Uterus (tissue), 3 donors: ENCODE measurements at regions not wholly inside any gene's neighbourhood (a gene's known extent, or its start where the extent isn't known, plus 50 kb on each side); places are given as distances from the start of the nearest gene placed in this dataset.
"Not testable (repeated sequence)": the region's sequence is repeated elsewhere in the genome, so short reads cannot be mapped to it uniquely, and the experiment has no call there.

Source experiments
- DNase-seq, 2 donors: peaks; one replicate each; pipeline ENCODE4 v3.0.0-alpha.2; 2019 to 2020
- H3K27ac ChIP-seq, 2 donors: fragments of 200-600 bp; sonication (generic); 1 replicate in 1 of 2; 2 replicates in 1 of 2; pipeline ENCODE4 v1.5.1; 2016 to 2018
- H3K27me3 ChIP-seq, 2 donors: fragments of 200-600 bp; sonication (generic); one replicate each; pipeline ENCODE4 v1.5.1; 2018 to 2019; ENCODE audit warnings: control low read depth in 1 of 2
- H3K36me3 ChIP-seq, 2 donors: fragments of 200-600 bp; sonication (generic); one replicate each; pipeline ENCODE4 v1.5.1; 2019; ENCODE audit warnings: control low read depth in 1 of 2
- H3K4me1 ChIP-seq, 2 donors: fragments of 200-600 bp; sonication (generic); one replicate each; pipeline ENCODE4 v1.5.1; 2018 to 2019; ENCODE audit warnings: control low read depth in 1 of 2
- H3K4me3 ChIP-seq, 2 donors: fragments of 200-600 bp; sonication (generic); 1 replicate in 1 of 2; 2 replicates in 1 of 2; pipeline ENCODE4 v1.5.1; 2018 to 2019; ENCODE audit warnings: mild to moderate bottlenecking in 1 of 2
- H3K9me3 ChIP-seq, 2 donors: fragments of 200-600 bp; sonication (generic); one replicate each; pipeline ENCODE4 v1.5.1; 2019; ENCODE audit warnings: control low read depth in 1 of 2
- POLR2A ChIP-seq, 2 donors: fragments of 450-650 bp; IDR thresholded peaks; one replicate each; pipeline ENCODE4 v1.6.1; 2016; ENCODE audit warnings: antibody characterized with exemption in 2 of 2, mild to moderate bottlenecking in 1 of 2, moderate library complexity in 1 of 2
- intact Hi-C: fragments of 100-400 bp; cut with DNase I; formaldehyde crosslinking; loops from one replicate; pipeline ENCODE4 v1.15.1; 2023; ENCODE audit warnings: low total_unique reads
- TF ChIP-seq, protein P1 (sequence below), 4 experiments: fragments of 200-600 bp in 2 of 4; fragments of 450-650 bp in 2 of 4; sonication (generic) in 2 of 4; IDR thresholded peaks; one replicate each; pipeline ENCODE4 v1.5.1; 2016 to 2019; ENCODE audit warnings: antibody characterized with exemption in 4 of 4, mild to moderate bottlenecking in 2 of 4, moderate library complexity in 1 of 4
- donor health status: DM: yes; HTN: yes; CAD: no.

DNA sequence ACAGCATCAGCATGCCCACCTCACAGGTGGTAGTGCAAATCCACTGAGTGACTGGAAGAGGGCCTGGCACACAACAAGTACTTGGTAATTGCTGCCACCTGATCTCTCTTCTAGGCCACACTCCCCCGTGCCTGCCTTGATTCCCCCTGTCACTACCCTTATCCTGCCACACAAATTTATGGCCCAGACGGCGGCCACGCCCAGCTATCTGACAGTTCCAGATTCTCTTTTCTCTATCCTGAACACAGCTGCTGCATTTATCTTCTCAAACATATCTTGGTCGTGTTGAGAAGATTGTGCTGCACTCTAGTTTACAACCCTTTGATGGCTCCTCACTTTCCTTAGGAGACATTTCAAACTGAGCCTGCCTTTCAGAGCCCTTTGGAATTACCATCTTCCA, 585.2 kb downstream of the NTRK3 start:
- no peaks in the 10 kb centered on the region for H3K36me3 ChIP-seq
- H3K4me1 ChIP-seq = no peaks in the 10 kb centered on the region
- H3K27me3 ChIP-seq = no peaks in the 10 kb centered on the region
- no peaks in the 10 kb centered on the region for H3K9me3 ChIP-seq
- TF ChIP-seq, protein P1, sequence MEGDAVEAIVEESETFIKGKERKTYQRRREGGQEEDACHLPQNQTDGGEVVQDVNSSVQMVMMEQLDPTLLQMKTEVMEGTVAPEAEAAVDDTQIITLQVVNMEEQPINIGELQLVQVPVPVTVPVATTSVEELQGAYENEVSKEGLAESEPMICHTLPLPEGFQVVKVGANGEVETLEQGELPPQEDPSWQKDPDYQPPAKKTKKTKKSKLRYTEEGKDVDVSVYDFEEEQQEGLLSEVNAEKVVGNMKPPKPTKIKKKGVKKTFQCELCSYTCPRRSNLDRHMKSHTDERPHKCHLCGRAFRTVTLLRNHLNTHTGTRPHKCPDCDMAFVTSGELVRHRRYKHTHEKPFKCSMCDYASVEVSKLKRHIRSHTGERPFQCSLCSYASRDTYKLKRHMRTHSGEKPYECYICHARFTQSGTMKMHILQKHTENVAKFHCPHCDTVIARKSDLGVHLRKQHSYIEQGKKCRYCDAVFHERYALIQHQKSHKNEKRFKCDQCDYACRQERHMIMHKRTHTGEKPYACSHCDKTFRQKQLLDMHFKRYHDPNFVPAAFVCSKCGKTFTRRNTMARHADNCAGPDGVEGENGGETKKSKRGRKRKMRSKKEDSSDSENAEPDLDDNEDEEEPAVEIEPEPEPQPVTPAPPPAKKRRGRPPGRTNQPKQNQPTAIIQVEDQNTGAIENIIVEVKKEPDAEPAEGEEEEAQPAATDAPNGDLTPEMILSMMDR (IDR thresholded peaks at IDR 0.05) = no peak
- no peak for TF ChIP-seq POLR2A (IDR thresholded peaks at IDR 0.05)
- no peak overlapping the region for H3K27ac ChIP-seq
- no peak for DNase-seq
- intact Hi-C loops = no loop called here
- no peak overlapping the region for H3K4me3 ChIP-seq

DNA sequence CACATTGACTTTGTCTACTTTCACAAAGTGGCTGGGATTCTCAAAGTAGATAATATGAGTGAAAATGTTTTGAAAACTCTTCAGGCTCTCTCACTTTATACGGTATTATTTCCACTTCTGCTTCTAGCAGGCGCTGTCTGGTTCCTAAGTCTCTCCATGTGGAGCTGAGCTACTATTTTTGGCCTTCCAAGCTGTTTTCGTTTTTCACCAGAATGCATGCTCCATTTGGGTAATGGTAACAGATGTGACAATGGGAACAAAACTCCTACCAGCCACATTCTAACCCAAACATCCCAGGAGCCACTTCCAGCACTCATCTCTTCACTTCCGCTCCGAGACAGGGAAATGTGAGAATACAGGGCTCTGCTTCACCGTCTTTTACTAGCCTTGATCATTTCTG, 586.7 kb downstream of the NTRK3 start:
- no peaks in the 10 kb centered on the region for H3K36me3 ChIP-seq
- no peak overlapping the region for H3K4me3 ChIP-seq
- no peaks in the 10 kb centered on the region for H3K9me3 ChIP-seq
- intact Hi-C loops = no loop called here
- DNase-seq = no peak
- no peaks in the 10 kb centered on the region for H3K27me3 ChIP-seq
- H3K27ac ChIP-seq = no peak overlapping the region
- no peak for TF ChIP-seq POLR2A (IDR thresholded peaks at IDR 0.05)
- TF ChIP-seq, protein P1 (IDR thresholded peaks at IDR 0.05) = no peak
- no peaks in the 10 kb centered on the region for H3K4me1 ChIP-seq

DNA sequence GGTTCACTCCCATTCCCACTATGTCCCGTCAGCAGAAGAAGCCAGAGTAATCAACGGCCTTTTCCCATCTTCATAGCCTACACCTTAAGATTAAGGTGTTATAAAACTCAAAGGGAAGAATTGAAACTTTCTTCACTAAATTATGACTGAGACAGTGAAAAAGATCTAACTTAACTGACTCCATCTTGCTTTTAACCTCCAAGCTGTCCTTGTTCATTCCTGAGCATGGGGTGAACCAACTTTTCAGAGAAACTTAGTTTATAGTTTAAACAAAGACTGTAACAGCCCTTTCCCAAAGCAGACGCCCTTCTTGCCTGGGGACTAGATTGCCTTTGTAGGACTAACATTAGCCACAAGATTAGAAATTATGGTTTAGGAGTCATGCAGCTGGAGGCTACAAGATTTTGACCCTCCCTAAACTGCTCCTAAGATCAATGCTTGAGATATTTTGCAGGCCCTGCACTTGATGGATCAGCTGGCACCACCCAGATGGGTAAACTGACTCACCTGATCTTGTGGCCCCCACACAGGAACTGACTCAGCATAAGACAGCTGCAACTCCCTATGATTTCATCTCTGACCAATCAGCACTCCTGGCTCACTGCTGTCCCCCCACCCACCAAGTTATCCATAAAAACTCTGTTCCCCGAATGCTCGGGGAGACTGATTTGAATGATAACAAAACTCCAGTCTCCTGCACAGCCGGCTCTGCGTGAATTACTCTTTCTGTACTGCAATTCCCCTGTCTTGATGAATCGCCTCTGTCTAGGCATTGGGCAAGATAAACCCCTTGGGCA, 587.6 kb downstream of the NTRK3 start:
- intact Hi-C loops, H3K27me3 ChIP-seq, H3K4me3 ChIP-seq, H3K4me1 ChIP-seq, H3K9me3 ChIP-seq, DNase-seq, H3K36me3 ChIP-seq, H3K27ac ChIP-seq: not testable (repeated sequence)

DNA sequence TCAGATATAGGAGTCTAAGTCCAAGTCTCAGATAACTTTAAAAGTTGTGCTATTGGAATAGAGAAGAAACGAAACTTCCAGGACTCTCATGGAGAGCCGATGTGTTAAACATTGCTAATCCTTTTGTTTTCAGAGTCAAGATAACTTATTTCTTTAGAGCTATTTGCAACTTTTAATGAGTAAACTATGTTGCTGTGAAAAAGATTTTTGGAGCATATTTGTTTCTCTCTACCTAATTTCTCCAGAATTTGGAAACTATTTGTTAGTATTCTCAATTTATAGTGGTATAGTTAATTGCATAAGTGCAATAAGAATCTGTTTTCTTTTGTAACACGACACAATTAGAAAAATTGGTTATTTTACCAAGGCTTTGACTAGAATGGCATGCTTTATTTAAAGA, 588.9 kb downstream of the NTRK3 start:
- DNase-seq = no peak
- Histone ChIP-seq H3K9me3 (no peaks in the 10 kb centered on the region), H3K4me3 (no peak overlapping the region), H3K36me3 (no peaks in the 10 kb centered on the region), H3K27me3 (no peaks in the 10 kb centered on the region), H3K4me1 (no peaks in the 10 kb centered on the region), H3K27ac (no peak overlapping the region)
- intact Hi-C loops = no loop called here
- TF ChIP-seq POLR2A (IDR thresholded peaks at IDR 0.05) = no peak
- TF ChIP-seq, protein P1 (IDR thresholded peaks at IDR 0.05) = no peak

DNA sequence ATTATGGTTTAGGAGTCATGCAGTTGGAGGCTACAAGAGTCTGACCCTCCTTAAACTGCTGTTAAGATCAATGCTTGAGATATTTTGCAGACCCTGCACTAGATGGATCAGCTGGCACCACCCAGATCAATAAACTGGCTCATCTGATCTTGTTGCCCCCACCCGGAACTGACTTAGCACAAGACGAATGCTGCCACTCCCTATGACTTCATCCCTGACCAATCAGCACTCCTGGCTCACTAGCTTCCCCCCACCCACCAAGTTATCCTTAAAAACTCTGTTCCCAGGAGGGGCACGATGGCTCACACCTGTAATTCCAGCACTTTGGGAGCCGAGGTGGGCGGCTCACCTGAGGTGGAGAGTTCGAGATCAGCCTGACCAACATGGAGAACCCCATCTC, 594.0 kb downstream of the NTRK3 start:
- intact Hi-C loops = no loop called here
- no peak overlapping the region for H3K27ac ChIP-seq
- no peaks in the 10 kb centered on the region for H3K4me1 ChIP-seq
- TF ChIP-seq, protein P1 (IDR thresholded peaks at IDR 0.05) = no peak
- TF ChIP-seq POLR2A (IDR thresholded peaks at IDR 0.05) = no peak
- no peak overlapping the region for H3K4me3 ChIP-seq
- H3K36me3 ChIP-seq = no peaks in the 10 kb centered on the region
- no peak for DNase-seq
- no peaks in the 10 kb centered on the region for H3K27me3 ChIP-seq
- no peaks in the 10 kb centered on the region for H3K9me3 ChIP-seq
